Left kidney (tissue), 1 donor: ENCODE measurements at regions not wholly inside any gene's neighbourhood (a gene's known extent, or its start where the extent isn't known, plus 50 kb on each side); places are given as distances from the start of the nearest gene placed in this dataset.

Source experiments
- DNase-seq: peaks from one replicate; pipeline ENCODE4 v3.0.0-alpha.2; 2013

DNA sequence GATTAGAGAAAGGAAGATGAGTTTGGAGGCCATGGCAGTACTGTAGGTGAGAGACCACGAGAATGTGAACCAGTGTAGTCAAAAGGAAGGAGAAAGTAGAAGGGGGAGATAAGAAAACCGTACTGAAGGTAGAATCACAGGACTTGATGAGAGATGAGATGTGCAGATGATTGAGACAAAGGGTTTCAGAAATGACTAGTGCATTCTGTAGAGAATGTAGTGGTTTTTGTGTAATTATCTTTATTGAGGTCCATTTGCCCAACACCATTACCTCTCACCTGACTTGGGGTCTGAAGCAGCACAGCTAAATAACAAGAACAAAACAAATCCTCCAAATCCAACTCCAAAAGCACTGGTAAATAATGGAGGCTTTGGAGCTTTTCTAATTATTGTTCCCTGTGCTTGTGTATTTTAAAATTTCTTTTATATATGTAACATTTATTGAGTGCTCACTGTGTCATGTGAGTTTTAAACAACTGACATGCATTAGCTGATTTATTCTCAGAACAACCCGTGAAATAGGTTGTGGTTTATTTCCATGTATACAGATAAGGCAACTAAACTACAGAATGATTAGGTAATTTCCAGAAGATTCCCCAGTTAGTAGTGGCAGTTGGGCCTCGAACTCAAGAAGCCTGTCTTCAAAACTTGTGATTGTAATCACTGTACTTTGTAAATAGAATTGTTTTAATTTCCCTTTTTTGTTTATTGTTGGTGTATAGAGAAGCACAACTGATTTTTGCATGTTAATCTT is 390.0 kb downstream of the AEBP2 start:
- no peak for DNase-seq

DNA sequence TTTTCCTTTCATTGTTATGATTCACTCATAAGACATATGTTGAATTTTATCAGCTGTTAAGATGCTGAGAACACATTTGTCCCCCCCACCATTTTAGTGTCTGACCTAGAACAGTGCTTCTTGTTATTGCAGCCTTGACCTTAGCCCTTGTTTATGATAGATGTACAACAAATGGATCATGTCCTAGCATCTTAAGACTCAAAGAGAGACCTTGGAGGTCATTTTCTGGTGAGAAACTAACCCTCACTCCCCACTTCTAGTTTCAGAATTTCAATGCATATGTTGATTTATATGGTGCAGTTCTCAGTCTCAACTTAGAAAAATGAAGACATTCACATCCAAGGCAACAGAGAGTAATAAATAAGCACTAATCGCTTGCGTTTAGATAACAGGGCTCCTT is 391.2 kb downstream of the AEBP2 start:
- peak; percentile 55 for DNase-seq

DNA sequence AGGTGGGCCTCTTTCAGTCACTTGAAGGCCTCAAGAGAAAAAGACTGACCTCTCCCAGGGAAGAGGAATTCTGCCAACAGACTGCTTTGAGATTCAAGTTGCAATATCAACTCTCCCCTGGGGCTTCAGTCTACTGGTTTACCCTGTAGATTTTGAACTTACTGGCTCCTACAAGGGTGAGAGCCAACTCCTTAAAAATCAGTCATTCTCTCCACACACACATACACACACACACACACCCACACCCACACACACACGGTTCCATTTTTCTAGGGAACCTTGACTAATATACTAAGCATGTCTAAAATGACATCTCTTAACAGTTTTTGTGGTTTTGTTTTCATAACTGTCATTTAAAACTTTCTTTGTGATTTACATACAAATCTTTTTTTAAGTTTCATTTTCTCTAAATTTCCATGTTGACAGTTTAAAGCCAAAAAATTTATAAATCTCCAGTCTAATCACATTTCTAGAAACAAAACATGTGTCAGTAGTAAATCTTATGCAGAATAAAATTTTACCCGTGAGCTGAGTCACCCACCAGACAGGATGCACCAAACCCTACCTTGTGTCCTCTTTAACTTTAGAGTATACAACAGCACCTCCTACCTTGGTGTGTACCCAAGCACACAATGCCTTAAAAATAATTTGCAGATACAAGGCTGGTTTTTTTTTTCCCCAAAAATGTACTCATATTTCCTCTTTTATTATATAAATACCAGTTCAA is 394.6 kb downstream of the AEBP2 start:
- DNase-seq: no peak

DNA sequence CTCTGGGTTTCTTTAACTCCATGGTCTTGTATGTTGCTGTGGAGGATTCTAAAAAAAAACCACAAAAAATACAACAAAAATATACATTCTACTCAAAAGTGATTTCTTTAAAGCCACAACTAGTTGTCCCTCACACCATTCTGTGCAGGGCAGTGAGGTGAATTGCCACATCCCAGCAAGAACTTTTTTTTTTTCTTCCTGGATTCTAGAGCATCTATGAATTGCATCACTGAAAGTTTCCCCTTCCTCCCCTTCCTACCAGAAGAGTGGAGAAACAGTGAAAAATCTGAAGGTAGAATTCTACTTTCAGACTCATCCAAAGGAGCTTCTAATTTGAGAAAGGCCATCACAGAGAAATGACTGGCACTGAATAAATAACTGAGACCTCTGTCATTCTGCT is 395.3 kb downstream of the AEBP2 start:
- no peak for DNase-seq

DNA sequence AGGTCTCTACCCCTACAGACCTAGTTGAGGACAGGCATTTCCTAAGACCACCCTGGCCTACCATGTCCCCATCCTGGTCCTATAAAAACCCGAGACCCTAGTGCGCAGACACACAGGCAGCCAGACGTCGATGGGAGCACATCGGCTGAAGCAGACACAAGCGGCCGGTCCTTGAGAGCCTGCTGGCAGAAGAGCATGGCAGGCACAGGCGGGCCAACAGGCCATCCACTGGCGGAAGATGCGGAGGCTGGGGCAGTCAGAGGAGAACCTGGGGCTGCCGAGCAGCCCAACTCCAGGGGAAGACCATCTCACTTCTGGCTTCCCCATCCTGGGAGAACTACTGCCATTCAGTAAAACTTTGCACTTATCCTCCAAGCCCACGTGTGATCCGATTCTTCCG is 396.8 kb downstream of the AEBP2 start:
- no peak for DNase-seq

DNA sequence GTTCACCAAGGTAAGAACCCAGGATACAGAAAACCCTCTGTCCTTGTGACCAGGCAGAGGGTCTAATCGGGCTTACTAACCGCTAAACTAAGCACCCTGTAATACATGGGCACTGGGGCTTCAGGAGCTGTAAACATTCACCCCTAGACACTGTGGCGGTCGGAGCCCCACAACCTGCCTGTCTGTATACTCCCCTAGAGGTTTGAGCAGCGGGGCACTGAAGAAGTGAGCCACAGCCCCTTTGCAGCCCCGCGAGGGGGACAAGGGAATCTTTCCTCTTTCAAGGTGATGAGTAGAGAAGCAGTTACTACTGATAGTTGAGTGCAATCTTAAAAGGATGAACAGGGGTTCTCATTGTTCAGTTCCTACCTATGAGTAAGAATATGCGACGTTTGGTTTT is 397.2 kb downstream of the AEBP2 start:
- DNase-seq: no peak

DNA sequence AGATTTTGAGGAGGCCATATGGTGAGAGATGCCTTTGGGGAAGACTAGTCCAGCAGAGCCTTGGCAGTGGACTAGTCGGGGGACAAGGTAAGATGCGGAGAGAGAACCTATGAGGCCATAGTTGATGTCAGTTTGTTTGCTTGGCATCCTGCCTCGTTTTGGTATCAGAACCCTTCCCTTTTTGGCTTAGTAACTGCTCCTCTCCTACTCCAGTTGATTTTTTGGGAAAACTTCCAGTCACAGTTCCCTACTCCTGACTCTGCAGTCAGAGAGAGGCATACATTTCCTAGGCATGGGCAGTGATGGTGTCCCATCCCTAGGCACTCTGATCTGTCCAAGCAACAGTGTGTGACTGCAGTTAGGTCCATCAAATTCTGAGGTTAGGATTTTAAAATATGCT is 398.3 kb downstream of the AEBP2 start:
- DNase-seq: no peak

DNA sequence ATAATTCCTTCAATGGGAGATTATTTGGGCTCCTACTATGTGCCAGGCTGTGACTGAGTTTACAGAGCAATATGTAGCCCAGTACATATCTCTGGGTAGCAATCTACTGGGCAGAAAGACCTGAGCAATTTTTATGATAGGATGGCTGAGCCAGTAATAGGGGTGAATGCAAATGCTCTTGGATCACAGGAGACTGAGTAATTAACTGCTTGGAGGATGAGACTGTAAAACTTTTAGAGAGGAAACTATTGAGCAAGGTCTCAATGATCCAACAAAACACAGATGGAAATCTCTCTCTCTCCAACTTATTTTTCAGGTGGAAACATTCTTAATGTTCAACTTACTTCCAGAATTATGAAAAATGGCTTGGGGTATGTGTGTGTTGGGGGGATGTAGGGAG is 402.2 kb downstream of the AEBP2 start:
- DNase-seq: no peak

DNA sequence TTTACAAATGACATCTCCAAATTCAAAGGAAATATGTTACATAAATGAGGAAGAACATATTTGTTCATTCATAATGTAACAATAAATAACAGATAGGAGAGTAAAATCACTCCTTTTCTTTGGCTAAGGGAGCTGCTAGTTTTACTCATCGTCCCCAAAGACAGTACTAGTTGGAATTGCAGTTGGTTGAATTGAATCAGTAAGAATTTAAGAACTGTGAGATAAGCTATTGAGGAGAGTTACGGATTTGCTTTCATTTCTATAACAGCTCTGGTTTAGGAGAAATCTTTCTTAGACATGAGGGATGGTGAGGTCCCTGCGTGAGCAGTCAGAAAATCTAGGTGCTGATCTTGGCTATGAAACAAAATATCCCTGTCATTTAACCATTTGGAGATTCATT is 402.8 kb downstream of the AEBP2 start:
- DNase-seq: no peak

DNA sequence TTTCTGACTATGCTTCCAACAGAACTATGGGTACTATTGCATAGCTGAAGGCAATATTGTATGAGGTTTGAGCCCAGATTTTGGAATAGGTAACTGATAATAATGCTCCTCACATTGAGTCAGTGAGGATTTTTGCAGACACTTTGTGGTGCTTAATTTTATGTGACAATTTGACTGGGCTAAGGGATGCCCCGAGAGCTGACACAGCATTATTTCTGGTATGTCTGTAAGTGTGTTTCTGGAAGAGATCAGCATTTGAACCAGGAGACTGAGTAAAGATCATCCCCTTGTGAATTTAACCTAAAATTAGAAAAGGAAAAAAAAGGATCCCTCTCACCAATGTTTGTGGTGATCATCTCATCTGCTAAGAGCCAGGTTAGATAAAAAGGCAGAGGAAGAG is 404.9 kb downstream of the AEBP2 start:
- DNase-seq: no peak

DNA sequence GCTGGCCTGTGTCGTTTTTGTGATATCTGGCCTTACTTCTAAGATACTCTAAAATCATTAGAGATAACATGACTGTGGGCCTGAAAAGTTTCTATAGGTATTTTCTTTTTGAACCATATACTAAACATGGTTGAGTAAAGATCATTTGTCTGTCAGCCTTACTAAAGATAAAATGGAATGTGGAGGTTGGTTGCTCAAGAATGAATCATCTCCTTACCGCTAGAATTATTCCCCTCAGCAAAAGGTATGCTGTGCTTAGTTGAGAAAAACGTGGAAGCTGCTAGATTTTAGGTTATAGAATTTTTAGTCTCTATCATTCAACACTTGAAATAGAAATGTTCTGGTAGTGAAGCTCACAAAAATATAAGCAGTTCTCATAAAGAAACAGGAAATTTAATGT is 407.3 kb downstream of the AEBP2 start:
- DNase-seq: no peak

DNA sequence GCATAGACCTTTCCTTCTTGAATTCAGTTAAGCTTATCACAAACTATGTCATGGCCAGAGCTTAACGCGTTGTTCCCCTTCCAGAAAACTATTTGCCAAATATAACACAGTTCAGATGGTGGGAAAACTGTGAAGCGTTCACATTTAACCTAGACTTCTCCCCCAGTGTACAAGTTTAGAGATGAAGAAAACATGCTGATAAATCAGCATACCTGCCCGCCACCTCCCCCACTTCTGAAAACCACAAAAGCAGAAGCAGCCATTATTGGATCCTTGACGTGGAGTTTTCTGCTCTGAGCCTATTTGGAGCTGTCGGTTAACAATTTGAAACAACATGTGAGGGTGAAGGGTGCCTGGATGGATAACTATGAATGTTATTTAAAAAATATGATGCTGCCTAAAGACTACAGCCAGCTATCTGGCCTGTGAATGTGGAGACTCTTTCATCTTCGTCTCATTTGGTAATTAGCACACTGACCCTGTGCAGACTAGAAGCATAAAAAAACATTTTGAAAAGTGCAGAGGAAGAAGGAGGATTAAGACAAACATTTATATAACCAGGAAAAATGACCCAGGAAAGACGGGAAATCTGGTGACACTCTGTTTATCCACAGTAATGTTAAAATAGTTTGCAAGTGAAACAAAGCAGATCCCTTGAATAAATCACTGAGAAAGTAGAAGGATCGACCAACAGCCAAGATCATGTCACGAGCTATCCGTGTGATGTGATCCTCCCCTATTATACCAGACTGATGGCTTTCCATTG is 408.2 kb downstream of the AEBP2 start:
- DNase-seq: peak; percentile 65

DNA sequence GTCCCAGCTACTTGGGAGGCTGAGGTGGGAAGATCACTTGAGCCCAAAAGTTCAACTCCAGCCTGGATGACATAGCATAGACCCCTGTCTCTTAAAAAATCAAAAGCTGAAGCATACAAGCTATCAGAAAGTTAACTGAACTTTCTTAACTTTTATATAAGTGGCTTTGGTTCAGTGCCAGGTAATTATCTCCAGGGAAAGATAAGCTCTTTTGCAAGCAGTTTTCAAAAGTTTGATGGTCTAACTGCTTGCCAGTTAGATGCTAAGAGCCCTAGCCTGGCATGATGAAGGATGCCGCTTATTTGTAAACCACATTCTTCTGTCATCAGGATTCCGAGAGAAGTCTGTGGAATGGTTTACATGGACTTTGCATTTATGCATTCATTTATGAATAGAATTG is 409.1 kb downstream of the AEBP2 start:
- no peak for DNase-seq

DNA sequence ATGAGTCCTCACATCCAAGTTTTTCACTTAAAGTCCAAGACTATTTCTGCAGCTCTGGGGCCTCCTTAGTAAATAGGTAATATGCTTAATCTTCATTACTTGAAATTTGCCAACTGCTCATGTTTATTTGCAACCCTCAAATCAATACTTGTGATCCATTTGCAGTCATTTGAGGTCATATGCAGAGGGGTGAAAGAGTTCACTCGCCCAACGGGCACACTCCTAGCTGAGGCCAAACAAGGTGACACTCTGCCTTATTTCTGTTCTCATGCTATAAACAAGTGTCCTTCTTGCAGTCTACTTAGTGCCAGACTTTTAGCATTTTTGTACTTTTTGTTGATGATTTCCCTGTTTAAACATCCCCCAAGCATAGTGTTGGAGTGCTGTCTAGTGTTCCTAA is 409.9 kb downstream of the AEBP2 start:
- DNase-seq: no peak

DNA sequence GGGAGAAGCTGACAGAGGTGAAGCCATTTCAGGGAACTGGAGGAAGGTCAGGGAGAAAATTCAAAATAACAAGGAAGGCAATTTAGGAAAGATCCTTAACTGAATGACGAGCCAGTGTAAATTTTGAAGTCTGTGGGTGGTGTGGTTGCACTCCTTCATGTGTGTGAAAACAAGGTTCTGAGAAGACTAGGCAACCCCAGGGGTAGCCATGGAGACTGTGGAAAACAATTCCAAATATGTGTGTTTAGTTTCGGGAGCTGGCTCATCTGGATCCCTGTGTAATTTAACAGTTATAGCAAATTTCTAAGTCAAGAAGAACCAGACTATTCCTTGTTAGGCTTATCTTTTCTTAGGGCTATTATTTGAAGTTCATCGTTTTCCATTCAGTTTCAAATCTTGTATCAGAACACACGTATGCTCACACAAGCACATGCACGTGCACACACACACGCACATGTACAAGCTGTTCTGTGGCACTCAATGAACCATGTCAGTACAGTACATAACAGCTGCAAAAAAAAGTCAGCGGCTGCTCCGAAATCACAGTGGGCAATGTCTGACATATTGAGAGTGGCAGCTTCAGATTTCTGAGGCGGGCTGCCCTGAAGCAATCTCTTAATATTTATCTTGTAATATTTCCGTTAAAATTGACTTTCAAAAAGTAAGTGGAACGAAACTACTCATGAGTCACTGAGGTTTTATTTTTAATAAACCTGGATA is 411.2 kb downstream of the AEBP2 start:
- no peak for DNase-seq

DNA sequence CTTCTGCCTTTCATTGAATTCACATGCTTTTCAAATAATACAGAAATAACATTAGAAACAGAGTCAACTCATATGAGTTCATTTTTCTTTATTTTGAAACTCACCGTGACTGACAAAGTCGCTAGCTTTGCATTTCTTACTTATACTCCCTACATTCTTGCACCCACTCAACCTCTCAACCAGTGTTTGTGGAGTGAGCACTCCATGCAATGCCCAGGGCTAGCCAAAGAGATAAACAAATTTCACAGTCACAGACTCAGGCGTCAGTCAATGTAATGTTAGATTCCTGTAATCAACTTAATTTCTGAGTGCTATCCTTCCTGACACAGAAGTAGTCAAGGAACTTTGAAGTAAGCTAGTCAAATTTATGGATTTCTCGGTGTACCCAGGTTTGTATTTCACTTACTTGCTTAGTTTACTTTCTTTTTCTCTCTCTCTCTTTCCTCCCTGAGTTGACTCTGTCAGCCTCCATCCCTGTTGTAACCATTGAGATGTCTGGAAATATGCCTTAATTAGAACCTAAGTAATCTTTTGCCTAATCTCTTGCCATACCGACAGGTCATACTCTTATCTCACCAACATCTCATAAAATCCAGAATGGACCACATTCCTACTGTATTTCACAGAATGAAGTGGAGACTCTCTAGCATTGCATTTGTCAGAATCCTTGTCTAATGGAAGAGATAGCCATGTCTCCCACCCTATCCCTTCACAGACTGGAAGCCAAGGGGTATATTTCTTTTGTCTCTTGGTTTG is 413.0 kb downstream of the AEBP2 start:
- no peak for DNase-seq

DNA sequence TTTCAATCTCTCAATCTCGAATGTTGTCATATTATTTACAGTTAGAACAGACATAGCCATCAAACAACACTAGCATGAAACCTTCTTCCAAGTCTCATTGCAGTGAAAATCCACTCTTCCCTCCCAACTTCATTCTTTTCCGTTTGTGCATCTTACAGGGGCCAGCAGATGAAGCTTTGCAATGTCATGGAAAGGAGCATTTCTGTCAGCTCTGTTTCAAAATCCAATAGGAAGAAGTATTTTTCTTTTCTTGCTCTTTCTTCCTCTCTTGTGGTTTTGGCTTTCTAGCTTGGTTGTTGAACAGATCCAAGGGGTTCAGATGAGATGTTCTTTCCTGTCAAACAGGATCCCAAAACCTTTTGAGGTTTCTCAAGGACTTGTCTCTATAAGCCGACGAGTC is 416.6 kb downstream of the AEBP2 start:
- DNase-seq: no peak

DNA sequence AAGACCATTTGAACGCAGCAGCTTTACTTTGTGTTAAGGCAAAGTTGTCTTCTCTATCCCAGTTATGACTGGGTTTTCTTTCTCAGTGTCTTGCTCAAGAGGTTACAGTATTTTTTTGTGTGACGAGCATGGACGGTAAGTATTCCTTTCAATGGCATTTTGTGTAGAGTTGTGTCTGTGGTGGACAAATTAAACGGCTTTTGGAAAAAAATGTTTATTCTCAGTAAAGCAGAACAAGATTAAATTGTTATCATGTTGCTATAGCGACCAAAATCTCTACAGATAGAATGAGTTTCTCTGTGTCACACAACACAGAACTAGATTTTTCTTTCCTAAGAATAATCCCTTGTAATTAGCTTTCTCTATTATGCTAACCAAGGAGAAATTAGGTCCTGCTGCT is 417.1 kb downstream of the AEBP2 start:
- DNase-seq: no peak

DNA sequence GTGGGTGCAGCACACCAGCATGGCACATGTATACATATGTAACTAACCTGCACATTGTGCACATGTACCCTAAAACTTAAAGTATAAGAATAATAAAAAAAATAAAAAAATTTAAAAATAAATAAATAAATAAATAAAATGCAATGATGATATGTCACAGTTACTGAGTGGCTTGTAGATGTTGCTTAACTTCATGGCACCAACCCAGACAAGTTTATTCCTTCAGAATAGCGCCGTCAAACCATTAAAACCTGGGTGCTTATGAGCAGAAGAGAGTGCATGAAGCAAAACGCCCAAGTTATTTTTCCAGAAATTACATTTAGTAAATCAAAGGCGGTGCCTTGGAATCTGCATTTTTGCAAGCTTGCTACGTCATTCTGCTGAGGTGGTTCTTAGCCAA is 417.9 kb downstream of the AEBP2 start:
- DNase-seq: no peak

DNA sequence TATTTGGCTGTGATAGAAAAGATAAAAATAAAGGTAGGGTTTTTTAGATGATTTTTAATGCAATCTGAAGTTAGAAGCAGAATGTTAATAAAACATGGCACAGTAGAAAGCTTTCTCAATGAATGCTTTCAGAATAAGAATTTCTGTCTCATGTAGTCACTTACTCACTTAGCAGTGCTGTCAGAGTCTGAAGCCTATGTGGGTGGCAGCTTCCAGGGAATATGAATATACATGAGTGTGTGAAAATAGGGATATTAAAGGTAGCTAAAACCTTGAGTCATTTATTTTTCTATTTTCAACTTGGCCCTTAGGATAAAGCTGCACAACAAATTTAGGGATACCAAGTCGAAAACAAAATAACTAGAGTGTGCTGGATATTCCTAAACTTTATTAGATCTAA is 427.9 kb downstream of the AEBP2 start:
- no peak for DNase-seq

DNA sequence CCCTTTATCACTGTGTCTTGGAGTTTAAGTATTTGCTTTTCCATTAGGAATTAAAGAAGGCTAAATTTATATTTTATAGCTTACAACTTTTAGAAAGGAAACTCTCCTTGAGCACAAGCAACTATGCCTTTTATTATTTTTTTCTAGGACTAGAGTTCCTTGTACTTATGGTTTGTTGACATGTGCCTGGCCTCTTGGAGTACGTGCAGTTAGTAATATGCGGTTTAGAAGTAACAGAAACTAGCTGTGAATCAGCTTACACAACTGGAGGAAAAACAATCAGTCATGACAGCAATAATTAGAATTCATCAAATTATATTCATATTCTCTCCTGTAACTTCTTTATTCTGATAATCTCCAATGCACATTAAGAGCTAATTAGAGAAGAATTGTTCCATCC is 428.7 kb downstream of the AEBP2 start:
- no peak for DNase-seq

DNA sequence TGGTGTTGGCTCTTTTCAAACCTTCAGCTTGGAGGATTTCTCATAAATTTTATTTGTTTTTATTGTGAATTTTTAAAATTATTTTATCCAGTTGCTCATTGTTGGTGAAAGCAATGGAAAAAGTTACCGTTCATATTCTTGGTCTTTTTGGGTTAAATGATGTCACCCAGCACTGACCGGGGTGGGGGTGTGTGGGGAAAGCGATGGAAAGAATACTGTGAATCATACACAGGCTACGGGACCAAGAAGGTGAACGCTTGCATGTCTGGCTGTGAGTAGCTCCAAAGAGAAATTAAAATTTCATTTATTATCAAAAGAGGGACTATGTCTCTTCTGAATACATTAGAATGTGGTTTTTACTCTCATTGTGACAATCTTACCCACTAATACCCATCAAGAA is 430.1 kb downstream of the AEBP2 start:
- DNase-seq: no peak
